NB4 (cell line): ENCODE measurements at regions not wholly inside any gene's neighbourhood (a gene's known extent, or its start where the extent isn't known, plus 50 kb on each side); places are given as distances from the start of the nearest gene placed in this dataset.

Experiments
- DNase-seq: peaks from one replicate; pipeline ENCODE4 v3.0.0; 2010; ENCODE audit warnings: low read depth
- H3K4me3 ChIP-seq: one replicate; pipeline ENCODE4 v1.5.1; 2011; ENCODE audit warnings: mild to moderate bottlenecking, low read depth, low read length, moderate library complexity
- CTCF ChIP-seq: IDR thresholded peaks from one replicate; pipeline ENCODE4 v1.5.1; 2012; ENCODE audit warnings: low read depth, low read length
- MAX ChIP-seq: IDR thresholded peaks from 2 replicates; pipeline ENCODE4 v1.6.1; 2011; ENCODE audit warnings: low read depth, low read length
- MYC ChIP-seq: IDR thresholded peaks from 2 replicates; pipeline ENCODE4 v1.6.1; 2011; ENCODE audit warnings: low read depth, low read length
- POLR2A ChIP-seq: IDR thresholded peaks from 2 replicates; pipeline ENCODE4 v1.6.1; 2011; ENCODE audit warnings: mild to moderate bottlenecking; ENCODE audit not compliant: insufficient read length; ENCODE audit errors: extremely low read depth

- H3K4me3 ChIP-seq: no peak overlapping the region
- TF ChIP-seq CTCF (no peak), MYC (no peak), POLR2A (no peak), MAX (no peak)
- no peak for DNase-seq
These were observed 396.0 kb upstream of the USP24 start for GRCh38 chr1:55611123-55611522.

- no peak overlapping the region for H3K4me3 ChIP-seq
- no peak for TF ChIP-seq MYC
- TF ChIP-seq MAX: no peak
- TF ChIP-seq CTCF: no peak
- DNase-seq: no peak
These were observed 395.0 kb upstream of the USP24 start for GRCh38 chr1:55610203-55610602.

- TF ChIP-seq MAX (no peak), CTCF (no peak), MYC (no peak), POLR2A (no peak)
- DNase-seq: no peak
- no peak overlapping the region for H3K4me3 ChIP-seq
These were observed 394.5 kb upstream of the USP24 start for GRCh38 chr1:55609630-55610029.

- TF ChIP-seq MYC (no peak), MAX (no peak), POLR2A (no peak), CTCF (no peak)
- H3K4me3 ChIP-seq: no peak overlapping the region
- DNase-seq: no peak
These were observed 390.0 kb upstream of the USP24 start for GRCh38 chr1:55605155-55605554.

- no peak overlapping the region for H3K4me3 ChIP-seq
- DNase-seq: no peak
- TF ChIP-seq MAX (no peak), POLR2A (no peak), CTCF (no peak), MYC (no peak)
These were observed 389.6 kb upstream of the USP24 start for GRCh38 chr1:55604749-55605148.

GRCh38 chr1:55604179-55604578 is 389.0 kb upstream of the USP24 start:
- DNase-seq: no peak
- no peak for TF ChIP-seq MYC
- TF ChIP-seq MAX: no peak
- TF ChIP-seq CTCF: no peak
- no peak for TF ChIP-seq POLR2A
- no peak overlapping the region for H3K4me3 ChIP-seq
